Activated CD4-positive, alpha-beta T cell treated with anti-CD3 and anti-CD28 coated beads, Interleukin-2, amount 10 ng/mL, durations not matched to agents 7 days and 5 days (primary cell): ENCODE measurements at regions not wholly inside any gene's neighbourhood (a gene's known extent, or its start where the extent isn't known, plus 50 kb on each side); places are given as distances from the start of the nearest gene placed in this dataset.

ENCODE experiments used
- CTCF ChIA-PET: fragments of 350-600 bp; sonication (Branson Sonifier 250); formaldehyde crosslinking; loops from one replicate; lab custom pipeline; 2021; ENCODE audit warnings: antibody characterized with exemption; lab: Charles Lee
- POLR2A ChIA-PET: fragments of 350-600 bp; sonication (Branson Sonifier 250); formaldehyde crosslinking; loops from one replicate; lab custom pipeline; 2021; ENCODE audit warnings: antibody characterized with exemption; lab: Charles Lee
- DNase-seq: peaks from one replicate; pipeline ENCODE4 v3.0.0-alpha.2; 2020
- H3K27ac Mint-ChIP-seq: one replicate; pipeline ENCODE4 v1.8.0; 2021; ENCODE audit warnings: mild to moderate bottlenecking, moderate library complexity, mixed read lengths
- H3K27me3 Mint-ChIP-seq: one replicate; pipeline ENCODE4 v1.8.0; 2021; ENCODE audit warnings: mixed read lengths
- H3K36me3 Mint-ChIP-seq: one replicate; pipeline ENCODE4 v1.8.0; 2021; ENCODE audit warnings: low read depth, mixed read lengths
- H3K4me1 Mint-ChIP-seq: one replicate; pipeline ENCODE4 v1.8.0; 2021; ENCODE audit warnings: mixed read lengths
- H3K4me3 Mint-ChIP-seq: one replicate; pipeline ENCODE4 v1.8.0; 2021; ENCODE audit warnings: mild to moderate bottlenecking, moderate library complexity, mixed read lengths
- H3K9me3 Mint-ChIP-seq: one replicate; pipeline ENCODE4 v1.8.0; 2021; ENCODE audit warnings: mixed read lengths

- no peaks in the 10 kb centered on the region for H3K9me3 Mint-ChIP-seq
- H3K36me3 Mint-ChIP-seq: no peaks in the 10 kb centered on the region
- no peaks in the 10 kb centered on the region for H3K4me1 Mint-ChIP-seq
- no peak overlapping the region for H3K27ac Mint-ChIP-seq
- no peaks in the 10 kb centered on the region for H3K27me3 Mint-ChIP-seq
- H3K4me3 Mint-ChIP-seq: no peak overlapping the region
- ChIA-PET POLR2A (no interaction called here), CTCF (no interaction called here)
- DNase-seq: no peak
These were observed 407.6 kb upstream of the BOD1L1 start for GRCh38 chr4:14035076-14035475.

GRCh38 chr4:14043203-14043602 is 415.7 kb upstream of the BOD1L1 start:
- CTCF ChIA-PET: no interaction called here
- H3K4me3 Mint-ChIP-seq: no peak overlapping the region
- no peaks in the 10 kb centered on the region for H3K27me3 Mint-ChIP-seq
- DNase-seq: no peak
- no peaks in the 10 kb centered on the region for H3K9me3 Mint-ChIP-seq
- no peak overlapping the region for H3K27ac Mint-ChIP-seq
- no peaks in the 10 kb centered on the region for H3K4me1 Mint-ChIP-seq
- no peaks in the 10 kb centered on the region for H3K36me3 Mint-ChIP-seq
- POLR2A ChIA-PET: no interaction called here

- no peaks in the 10 kb centered on the region for H3K27me3 Mint-ChIP-seq
- H3K27ac Mint-ChIP-seq: no peak overlapping the region
- CTCF ChIA-PET: no interaction called here
- no peak overlapping the region for H3K4me3 Mint-ChIP-seq
- H3K9me3 Mint-ChIP-seq: no peaks in the 10 kb centered on the region
- no peaks in the 10 kb centered on the region for H3K36me3 Mint-ChIP-seq
- no peak for DNase-seq
- no peaks in the 10 kb centered on the region for H3K4me1 Mint-ChIP-seq
- POLR2A ChIA-PET: no interaction called here
These were observed 419.1 kb upstream of the BOD1L1 start for GRCh38 chr4:14046642-14047041.

GRCh38 chr4:14047840-14048239 is 420.3 kb upstream of the BOD1L1 start:
- Mint-ChIP-seq H3K27ac (no peak overlapping the region), H3K4me1 (no peaks in the 10 kb centered on the region), H3K27me3 (no peaks in the 10 kb centered on the region), H3K4me3 (no peak overlapping the region), H3K9me3 (no peaks in the 10 kb centered on the region), H3K36me3 (no peaks in the 10 kb centered on the region)
- no peak for DNase-seq
- ChIA-PET CTCF (interaction anchor here (0.6 to 1.2 kb wide), 2 partner anchors 17 to 449 kb away, joined by 3 to 4 read pairs; no protein-coding TSS in a partner anchor), POLR2A (no interaction called here)

GRCh38 chr4:14049946-14050345 is 422.4 kb upstream of the BOD1L1 start:
- no peaks in the 10 kb centered on the region for H3K9me3 Mint-ChIP-seq
- no peaks in the 10 kb centered on the region for H3K27me3 Mint-ChIP-seq
- no peak for DNase-seq
- H3K4me3 Mint-ChIP-seq: no peak overlapping the region
- POLR2A ChIA-PET: no interaction called here
- CTCF ChIA-PET: no interaction called here
- no peaks in the 10 kb centered on the region for H3K4me1 Mint-ChIP-seq
- no peaks in the 10 kb centered on the region for H3K36me3 Mint-ChIP-seq
- no peak overlapping the region for H3K27ac Mint-ChIP-seq

- Mint-ChIP-seq H3K9me3 (peaks cover 4% of the 10 kb centered on the region), H3K27ac (no peak overlapping the region), H3K4me1 (no peaks in the 10 kb centered on the region), H3K36me3 (no peaks in the 10 kb centered on the region), H3K27me3 (no peaks in the 10 kb centered on the region), H3K4me3 (no peak overlapping the region)
- ChIA-PET CTCF (interaction anchor here (0.6 to 1.0 kb wide), 2 partner anchors 11 to 1713 kb away, joined by 3 to 4 read pairs; no protein-coding TSS in a partner anchor), POLR2A (no interaction called here)
- no peak for DNase-seq
These were observed 425.8 kb upstream of the BOD1L1 start for GRCh38 chr4:14053291-14053690.

GRCh38 chr4:14054391-14054790 is 426.9 kb upstream of the BOD1L1 start:
- H3K9me3 Mint-ChIP-seq: peaks cover 4% of the 10 kb centered on the region
- H3K4me1 Mint-ChIP-seq: no peaks in the 10 kb centered on the region
- no peak overlapping the region for H3K27ac Mint-ChIP-seq
- no peaks in the 10 kb centered on the region for H3K27me3 Mint-ChIP-seq
- H3K36me3 Mint-ChIP-seq: no peaks in the 10 kb centered on the region
- no peak overlapping the region for H3K4me3 Mint-ChIP-seq
- DNase-seq: no peak
- ChIA-PET CTCF (interaction anchor here (0.6 kb wide), 1 partner anchor 167 kb away, joined by 3 read pairs; no protein-coding TSS in a partner anchor), POLR2A (no interaction called here)

GRCh38 chr4:14059006-14059405 is 431.5 kb upstream of the BOD1L1 start:
- no peaks in the 10 kb centered on the region for H3K27me3 Mint-ChIP-seq
- no peaks in the 10 kb centered on the region for H3K36me3 Mint-ChIP-seq
- ChIA-PET CTCF (no interaction called here), POLR2A (no interaction called here)
- H3K9me3 Mint-ChIP-seq: peaks cover 4% of the 10 kb centered on the region
- no peak overlapping the region for H3K4me3 Mint-ChIP-seq
- H3K27ac Mint-ChIP-seq: no peak overlapping the region
- no peaks in the 10 kb centered on the region for H3K4me1 Mint-ChIP-seq
- DNase-seq: no peak

- POLR2A ChIA-PET: no interaction called here
- Mint-ChIP-seq H3K27me3 (no peaks in the 10 kb centered on the region), H3K4me3 (no peak overlapping the region), H3K4me1 (no peaks in the 10 kb centered on the region), H3K27ac (no peak overlapping the region), H3K36me3 (no peaks in the 10 kb centered on the region), H3K9me3 (no peaks in the 10 kb centered on the region)
- CTCF ChIA-PET: interaction anchor here (1.3 kb wide), 1 partner anchor 16 kb away, joined by 3 read pairs; no protein-coding TSS in a partner anchor
- no peak for DNase-seq
These were observed 437.5 kb upstream of the BOD1L1 start for GRCh38 chr4:14064984-14065383.

- H3K27ac Mint-ChIP-seq: no peak overlapping the region
- H3K27me3 Mint-ChIP-seq: no peaks in the 10 kb centered on the region
- CTCF ChIA-PET: interaction anchor here (1.3 kb wide), 1 partner anchor 17 kb away, joined by 3 read pairs; no protein-coding TSS in a partner anchor
- H3K4me1 Mint-ChIP-seq: no peaks in the 10 kb centered on the region
- no peak for DNase-seq
- POLR2A ChIA-PET: no interaction called here
- no peaks in the 10 kb centered on the region for H3K9me3 Mint-ChIP-seq
- no peaks in the 10 kb centered on the region for H3K36me3 Mint-ChIP-seq
- no peak overlapping the region for H3K4me3 Mint-ChIP-seq
These were observed 437.9 kb upstream of the BOD1L1 start for GRCh38 chr4:14065406-14065805.

GRCh38 chr4:14066979-14067378 is 439.5 kb upstream of the BOD1L1 start:
- no peaks in the 10 kb centered on the region for H3K27me3 Mint-ChIP-seq
- no peak overlapping the region for H3K4me3 Mint-ChIP-seq
- no peak overlapping the region for H3K27ac Mint-ChIP-seq
- H3K36me3 Mint-ChIP-seq: no peaks in the 10 kb centered on the region
- POLR2A ChIA-PET: no interaction called here
- no peak for DNase-seq
- H3K9me3 Mint-ChIP-seq: peaks cover 10% of the 10 kb centered on the region
- no peaks in the 10 kb centered on the region for H3K4me1 Mint-ChIP-seq
- CTCF ChIA-PET: no interaction called here

- Mint-ChIP-seq H3K4me1 (no peaks in the 10 kb centered on the region), H3K27ac (no peak overlapping the region), H3K9me3 (peaks cover 27% of the 10 kb centered on the region), H3K27me3 (no peaks in the 10 kb centered on the region), H3K4me3 (no peak overlapping the region), H3K36me3 (no peaks in the 10 kb centered on the region)
- ChIA-PET CTCF (no interaction called here), POLR2A (no interaction called here)
- DNase-seq: no peak
These were observed 442.4 kb upstream of the BOD1L1 start for GRCh38 chr4:14069886-14070285.

GRCh38 chr4:14070289-14070880 is 442.9 kb upstream of the BOD1L1 start:
- POLR2A ChIA-PET: no interaction called here

GRCh38 chr4:14072506-14072905 is 445.0 kb upstream of the BOD1L1 start:
- Mint-ChIP-seq H3K27ac (no peak overlapping the region), H3K4me3 (no peak overlapping the region), H3K4me1 (no peaks in the 10 kb centered on the region), H3K27me3 (no peaks in the 10 kb centered on the region), H3K9me3 (peaks cover 27% of the 10 kb centered on the region), H3K36me3 (no peaks in the 10 kb centered on the region)
- DNase-seq: no peak
- CTCF ChIA-PET: no interaction called here
- POLR2A ChIA-PET: no interaction called here

More at GRCh38 chr4:14070289-14070880, 442.9 kb upstream of the BOD1L1 start:
- DNase-seq: no peak
- H3K4me1 Mint-ChIP-seq: no peaks in the 10 kb centered on the region
- CTCF ChIA-PET: interaction anchor here (0.5 kb wide), 1 partner anchor 106 kb away, joined by 5 read pairs; no protein-coding TSS in a partner anchor
- no peaks in the 10 kb centered on the region for H3K27me3 Mint-ChIP-seq
- H3K9me3 Mint-ChIP-seq: peaks cover 27% of the 10 kb centered on the region
- no peak overlapping the region for H3K27ac Mint-ChIP-seq
- no peak overlapping the region for H3K4me3 Mint-ChIP-seq
- H3K36me3 Mint-ChIP-seq: no peaks in the 10 kb centered on the region
